RWPE2 (cell line): ENCODE measurements at regions not wholly inside any gene's neighbourhood (a gene's known extent, or its start where the extent isn't known, plus 50 kb on each side); places are given as distances from the start of the nearest gene placed in this dataset.

Experiments used
- ATAC-seq: fragments of 200-7000 bp; cut with Tn5 transposase; 3 replicates; pipeline ENCODE4 v1.9.1; 2021; ENCODE audit warnings: low read depth
- DNase-seq: peaks from one replicate; pipeline ENCODE4 v3.0.0-alpha.2; 2020; ENCODE audit warnings: low spot score
- H3K27ac ChIP-seq: fragments of 450-650 bp; 2 replicates; pipeline ENCODE4 v1.5.1; 2017; ENCODE audit warnings: mild to moderate bottlenecking; ENCODE audit not compliant: poor library complexity, severe bottlenecking
- H3K27me3 ChIP-seq: fragments of 250-450 bp; sonication (Bioruptor Pico); 2 replicates; pipeline ENCODE4 v1.5.1; 2021; ENCODE audit warnings: mild to moderate bottlenecking, moderate library complexity; ENCODE audit not compliant: insufficient read depth, poor library complexity, severe bottlenecking
- H3K36me3 ChIP-seq: fragments of 250-450 bp; sonication (Bioruptor Pico); 2 replicates; pipeline ENCODE4 v1.5.1; 2020; ENCODE audit warnings: low read depth, mild to moderate bottlenecking, moderate library complexity
- H3K4me1 ChIP-seq: fragments of 250-450 bp; sonication (Bioruptor Pico); 2 replicates; pipeline ENCODE4 v1.5.1; 2021; ENCODE audit warnings: mild to moderate bottlenecking, moderate library complexity; ENCODE audit not compliant: insufficient read depth, poor library complexity, severe bottlenecking
- H3K4me3 ChIP-seq: fragments of 250-450 bp; sonication (Bioruptor Pico); 2 replicates; pipeline ENCODE4 v1.5.1; 2021; ENCODE audit warnings: mild to moderate bottlenecking, moderate library complexity; ENCODE audit not compliant: severe bottlenecking
- H3K9me3 ChIP-seq: fragments of 250-450 bp; sonication (Bioruptor Pico); 2 replicates; pipeline ENCODE4 v1.5.1; 2021; ENCODE audit warnings: mild to moderate bottlenecking, moderate library complexity; ENCODE audit not compliant: severe bottlenecking
- TF ChIP-seq, protein P1 (sequence below): fragments of 450-650 bp; IDR thresholded peaks from one replicate; pipeline ENCODE4 v1.5.1; 2017; ENCODE audit warnings: mild to moderate bottlenecking, moderate library complexity; ENCODE audit not compliant: poor library complexity, severe bottlenecking

DNA sequence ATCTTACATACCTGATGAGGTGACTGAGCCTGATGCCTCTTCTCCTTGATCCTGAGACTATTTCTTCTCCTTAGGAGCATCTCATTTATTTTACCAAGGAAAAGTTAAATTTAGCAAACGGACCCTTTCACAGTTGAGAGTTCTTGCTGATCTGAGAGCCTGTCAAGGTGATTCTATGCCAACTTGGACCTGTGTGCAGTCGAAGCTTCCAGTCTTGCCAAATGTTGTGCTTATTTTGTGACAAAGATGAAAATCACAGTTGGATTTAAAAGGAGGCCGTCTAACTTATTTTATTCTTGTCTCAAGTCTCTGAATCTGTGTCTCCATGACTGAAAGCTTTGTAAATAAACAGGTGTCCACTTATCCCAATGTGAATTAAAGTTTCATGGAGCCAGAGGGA lies 296.3 kb upstream of the EPHA3 start:
- peak overlapping the region; percentile 76 for H3K27ac ChIP-seq
- no peak overlapping the region for H3K4me3 ChIP-seq
- no peaks in the 10 kb centered on the region for H3K9me3 ChIP-seq
- no peaks in the 10 kb centered on the region for H3K36me3 ChIP-seq
- DNase-seq (no peak), ATAC-seq (no peak)
- H3K4me1 ChIP-seq: peaks cover 36% of the 10 kb centered on the region
- TF ChIP-seq, protein P1, sequence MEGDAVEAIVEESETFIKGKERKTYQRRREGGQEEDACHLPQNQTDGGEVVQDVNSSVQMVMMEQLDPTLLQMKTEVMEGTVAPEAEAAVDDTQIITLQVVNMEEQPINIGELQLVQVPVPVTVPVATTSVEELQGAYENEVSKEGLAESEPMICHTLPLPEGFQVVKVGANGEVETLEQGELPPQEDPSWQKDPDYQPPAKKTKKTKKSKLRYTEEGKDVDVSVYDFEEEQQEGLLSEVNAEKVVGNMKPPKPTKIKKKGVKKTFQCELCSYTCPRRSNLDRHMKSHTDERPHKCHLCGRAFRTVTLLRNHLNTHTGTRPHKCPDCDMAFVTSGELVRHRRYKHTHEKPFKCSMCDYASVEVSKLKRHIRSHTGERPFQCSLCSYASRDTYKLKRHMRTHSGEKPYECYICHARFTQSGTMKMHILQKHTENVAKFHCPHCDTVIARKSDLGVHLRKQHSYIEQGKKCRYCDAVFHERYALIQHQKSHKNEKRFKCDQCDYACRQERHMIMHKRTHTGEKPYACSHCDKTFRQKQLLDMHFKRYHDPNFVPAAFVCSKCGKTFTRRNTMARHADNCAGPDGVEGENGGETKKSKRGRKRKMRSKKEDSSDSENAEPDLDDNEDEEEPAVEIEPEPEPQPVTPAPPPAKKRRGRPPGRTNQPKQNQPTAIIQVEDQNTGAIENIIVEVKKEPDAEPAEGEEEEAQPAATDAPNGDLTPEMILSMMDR: no peak
- no peaks in the 10 kb centered on the region for H3K27me3 ChIP-seq

DNA sequence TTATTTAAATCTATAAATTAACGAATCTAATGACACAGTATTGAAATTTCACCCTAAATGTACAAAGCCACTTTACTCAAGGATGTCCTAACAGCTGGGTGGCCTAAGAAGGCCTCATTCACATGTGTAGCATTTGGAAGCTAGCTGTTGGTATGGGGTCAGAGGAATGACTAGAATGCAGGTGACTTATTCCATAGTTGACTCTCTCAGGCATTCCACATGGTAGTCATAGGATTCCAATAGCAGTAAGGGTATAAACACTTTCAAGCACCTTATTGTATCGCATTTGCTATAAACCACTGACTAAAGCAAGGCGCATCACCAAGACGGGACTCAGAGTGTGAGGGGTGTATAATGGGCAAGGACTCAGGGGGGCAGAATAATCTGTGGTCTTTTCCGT lies 294.8 kb upstream of the EPHA3 start:
- ATAC-seq: no peak
- Histone ChIP-seq H3K36me3 (no peaks in the 10 kb centered on the region), H3K27me3 (no peaks in the 10 kb centered on the region)

DNA sequence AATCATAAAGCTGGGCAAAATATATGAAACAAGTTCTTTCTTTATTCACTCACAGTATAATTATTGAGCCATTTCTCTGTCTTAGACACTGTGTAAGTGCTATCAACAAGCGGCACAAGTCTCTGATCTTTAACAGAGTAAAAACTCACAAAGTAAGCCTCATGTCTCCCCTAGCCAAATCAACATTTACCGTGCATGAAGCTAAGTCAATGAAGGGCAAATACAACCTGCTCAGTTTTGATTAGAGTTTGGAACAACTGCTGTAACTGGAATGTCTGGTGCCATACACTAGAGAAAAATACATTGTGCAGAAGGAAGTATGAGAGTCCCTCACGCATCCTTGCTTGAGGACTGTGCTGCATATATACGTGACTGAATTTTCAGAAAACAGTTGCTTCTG lies 291.0 kb upstream of the EPHA3 start:
- no peak overlapping the region for H3K4me3 ChIP-seq
- H3K36me3 ChIP-seq: no peaks in the 10 kb centered on the region
- no peaks in the 10 kb centered on the region for H3K9me3 ChIP-seq
- no peak overlapping the region for H3K27ac ChIP-seq
- TF ChIP-seq, protein P1: no peak
- H3K27me3 ChIP-seq: no peaks in the 10 kb centered on the region
- no peaks in the 10 kb centered on the region for H3K4me1 ChIP-seq
- ATAC-seq (no peak), DNase-seq (no peak)

More for the DNA sequence above, 294.8 kb upstream of the EPHA3 start:
- Histone ChIP-seq H3K4me3 (no peak overlapping the region), H3K27ac (no peak overlapping the region), H3K9me3 (no peaks in the 10 kb centered on the region), H3K4me1 (peaks cover 29% of the 10 kb centered on the region)
- TF ChIP-seq, protein P1: no peak
- DNase-seq: no peak

DNA sequence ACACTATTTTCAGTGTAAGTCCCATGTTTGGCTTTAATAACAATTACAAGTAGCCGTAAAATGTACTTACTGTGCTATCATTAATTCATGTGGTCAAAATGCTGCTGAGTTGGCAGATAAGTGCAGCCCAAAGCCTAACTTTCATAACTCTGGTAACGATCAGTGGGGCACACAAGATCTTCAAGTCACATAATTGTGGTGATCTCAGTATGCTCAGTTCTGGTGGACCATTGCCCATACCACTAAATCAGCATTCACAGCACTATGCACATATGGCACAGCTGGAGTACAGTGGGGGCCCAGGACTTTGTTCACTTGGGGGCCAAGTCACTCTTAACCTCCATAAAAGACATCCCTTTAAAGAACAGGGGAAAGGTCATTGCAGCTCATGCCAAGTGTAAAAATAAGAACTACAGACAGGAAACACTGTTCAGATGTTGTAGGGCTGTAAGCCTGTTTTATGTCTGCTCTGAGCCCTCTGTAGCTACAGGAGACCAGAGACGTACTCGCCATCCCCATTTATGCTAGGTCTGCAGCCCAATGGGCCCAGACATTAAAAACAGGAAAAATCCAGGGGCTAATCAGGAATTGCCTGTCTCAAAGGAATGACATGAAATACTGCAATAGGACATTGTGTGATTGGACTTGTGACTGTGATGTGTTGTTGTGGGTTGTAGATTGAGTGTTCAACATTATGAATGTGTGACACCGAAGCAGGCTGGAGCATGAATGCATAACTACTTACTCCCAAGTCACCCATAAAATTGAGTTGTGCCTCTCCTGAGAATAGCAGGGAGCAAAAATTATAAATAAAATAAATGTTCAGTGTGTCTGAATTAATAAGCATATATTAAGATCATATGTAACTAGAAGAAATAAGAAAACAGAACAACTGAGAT lies 282.5 kb upstream of the EPHA3 start:
- Histone ChIP-seq H3K4me1 (no peaks in the 10 kb centered on the region), H3K27ac (no peak overlapping the region), H3K4me3 (no peak overlapping the region), H3K27me3 (no peaks in the 10 kb centered on the region), H3K9me3 (no peaks in the 10 kb centered on the region), H3K36me3 (no peaks in the 10 kb centered on the region)
- ATAC-seq (no peak), DNase-seq (no peak)
- TF ChIP-seq, protein P1: no peak

DNA sequence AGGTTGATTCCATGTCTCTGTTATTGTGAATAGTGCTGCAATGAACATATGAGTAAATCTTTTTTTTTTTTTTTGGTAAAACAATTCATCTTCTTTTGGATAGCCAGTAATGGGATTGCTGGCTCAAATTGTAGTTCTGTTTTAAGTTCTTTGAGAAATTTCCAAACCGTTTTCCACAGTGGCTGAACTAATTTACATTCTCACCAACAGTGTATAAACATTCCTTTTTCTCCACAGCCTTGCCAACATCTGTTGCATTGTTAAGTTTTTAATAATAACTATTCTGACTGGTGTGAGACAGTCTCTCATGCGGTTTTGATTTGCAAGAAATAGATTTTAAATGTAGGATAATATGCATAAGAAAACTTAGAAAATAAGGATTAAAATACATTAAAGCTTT lies 279.0 kb upstream of the EPHA3 start:
- Histone ChIP-seq H3K27ac (no peak overlapping the region), H3K27me3 (no peaks in the 10 kb centered on the region), H3K4me3 (no peak overlapping the region), H3K36me3 (no peaks in the 10 kb centered on the region), H3K4me1 (no peaks in the 10 kb centered on the region), H3K9me3 (no peaks in the 10 kb centered on the region)
- ATAC-seq: no peak
- DNase-seq: no peak
- TF ChIP-seq, protein P1: no peak
